Tibial nerve (tissue), 4 donors: ENCODE measurements at regions not wholly inside any gene's neighbourhood (a gene's known extent, or its start where the extent isn't known, plus 50 kb on each side); places are given as distances from the start of the nearest gene placed in this dataset.

Source experiments
- EP300 ChIP-seq, 2 donors: sonication (generic); formaldehyde crosslinking; IDR thresholded peaks; one replicate each; pipeline ENCODE4 v1.6.1; 2017; ENCODE audit warnings: antibody characterized with exemption in 2 of 2, mild to moderate bottlenecking in 1 of 2
- POLR2A ChIP-seq, 2 donors: fragments of 450-650 bp; IDR thresholded peaks; one replicate each; pipeline ENCODE4 v1.6.1; 2017; ENCODE audit warnings: antibody characterized with exemption in 2 of 2, mild to moderate bottlenecking in 2 of 2, moderate library complexity in 2 of 2
- TF ChIP-seq, protein P1 (sequence below), 5 experiments: fragments of 200-600 bp in 3 of 5; fragments of 450-650 bp in 2 of 5; sonication (generic) in 3 of 5; IDR thresholded peaks; one replicate each; pipeline ENCODE4 v1.5.1; 2016 to 2019; ENCODE audit warnings: antibody characterized with exemption in 5 of 5, mild to moderate bottlenecking in 3 of 5, moderate library complexity in 2 of 5

- TF ChIP-seq, protein P1, sequence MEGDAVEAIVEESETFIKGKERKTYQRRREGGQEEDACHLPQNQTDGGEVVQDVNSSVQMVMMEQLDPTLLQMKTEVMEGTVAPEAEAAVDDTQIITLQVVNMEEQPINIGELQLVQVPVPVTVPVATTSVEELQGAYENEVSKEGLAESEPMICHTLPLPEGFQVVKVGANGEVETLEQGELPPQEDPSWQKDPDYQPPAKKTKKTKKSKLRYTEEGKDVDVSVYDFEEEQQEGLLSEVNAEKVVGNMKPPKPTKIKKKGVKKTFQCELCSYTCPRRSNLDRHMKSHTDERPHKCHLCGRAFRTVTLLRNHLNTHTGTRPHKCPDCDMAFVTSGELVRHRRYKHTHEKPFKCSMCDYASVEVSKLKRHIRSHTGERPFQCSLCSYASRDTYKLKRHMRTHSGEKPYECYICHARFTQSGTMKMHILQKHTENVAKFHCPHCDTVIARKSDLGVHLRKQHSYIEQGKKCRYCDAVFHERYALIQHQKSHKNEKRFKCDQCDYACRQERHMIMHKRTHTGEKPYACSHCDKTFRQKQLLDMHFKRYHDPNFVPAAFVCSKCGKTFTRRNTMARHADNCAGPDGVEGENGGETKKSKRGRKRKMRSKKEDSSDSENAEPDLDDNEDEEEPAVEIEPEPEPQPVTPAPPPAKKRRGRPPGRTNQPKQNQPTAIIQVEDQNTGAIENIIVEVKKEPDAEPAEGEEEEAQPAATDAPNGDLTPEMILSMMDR (IDR thresholded peaks at IDR 0.05), result no peak
- TF ChIP-seq POLR2A (IDR thresholded peaks at IDR 0.05) (no peak), EP300 (IDR thresholded peaks at IDR 0.05) (no peak)
Measured at GRCh38 chr15:66943456-66944095, 121.8 kb upstream of the SMAD3 start.
